HL-60 (cell line): ENCODE measurements at regions not wholly inside any gene's neighbourhood (a gene's known extent, or its start where the extent isn't known, plus 50 kb on each side); places are given as distances from the start of the nearest gene placed in this dataset.

ENCODE experiments used
- DNase-seq, 2 experiments: peaks; one replicate each; pipeline ENCODE4 v3.0.0-alpha.2; 2010 to 2020; ENCODE audit warnings: low read depth in 1 of 2, low spot score in 1 of 2
- H3K27ac ChIP-seq: fragments of 250-450 bp; sonication (Bioruptor Pico); replicated peaks from 2 replicates; pipeline ENCODE4 v1.5.1; 2020; ENCODE audit warnings: mild to moderate bottlenecking, moderate library complexity
- H3K27me3 ChIP-seq: fragments of 250-450 bp; sonication (Bioruptor Pico); 2 replicates; pipeline ENCODE4 v1.5.1; 2021; ENCODE audit warnings: mild to moderate bottlenecking, moderate library complexity; ENCODE audit not compliant: insufficient read depth, poor library complexity, severe bottlenecking
- H3K4me3 ChIP-seq: replicated peaks from 2 replicates; pipeline ENCODE4 v1.5.1; 2011; ENCODE audit warnings: mild to moderate bottlenecking, control low read depth, low read length; ENCODE audit not compliant: insufficient read depth
- GABPA ChIP-seq: IDR thresholded peaks from 2 replicates; pipeline ENCODE4 v1.6.1; 2012; ENCODE audit warnings: low read depth
- POLR2AphosphoS5 ChIP-seq: IDR thresholded peaks from 2 replicates; pipeline ENCODE4 v1.6.1; 2012; ENCODE audit warnings: low read depth
- SPI1 ChIP-seq: IDR thresholded peaks from 2 replicates; pipeline ENCODE4 v1.6.1; 2012; ENCODE audit warnings: low read depth, mild to moderate bottlenecking, borderline replicate concordance
- TF ChIP-seq, protein P1 (sequence below): IDR thresholded peaks from 2 replicates; pipeline ENCODE4 v1.6.1; 2012; ENCODE audit warnings: low read depth; ENCODE audit not compliant: insufficient replicate concordance
- TF ChIP-seq, protein P2 (sequence below): IDR thresholded peaks from one replicate; pipeline ENCODE4 v1.5.1; 2011; ENCODE audit warnings: low read length, control low read depth, inconsistent platforms; ENCODE audit not compliant: insufficient read depth

DNA sequence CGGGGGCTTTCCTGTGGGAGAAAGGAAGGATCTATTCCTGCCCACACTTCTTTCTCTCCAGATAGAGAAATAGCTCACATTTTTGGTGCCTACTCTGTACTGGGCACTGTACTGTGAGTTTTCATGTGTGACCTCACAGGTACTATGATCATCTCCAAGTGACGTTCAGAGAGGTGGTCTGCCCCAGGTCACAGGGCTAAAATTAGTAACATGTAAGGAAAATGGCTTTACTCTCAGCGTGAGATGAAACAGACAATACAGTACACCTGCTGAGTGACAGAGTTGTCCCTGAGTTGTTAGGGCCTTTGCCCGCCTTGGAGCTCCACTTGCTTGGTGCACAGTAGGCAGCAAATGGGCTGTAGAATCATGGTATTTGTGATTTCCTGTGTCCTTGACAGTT is 306.1 kb upstream of the DMRT1 start:
- TF ChIP-seq, protein P1, sequence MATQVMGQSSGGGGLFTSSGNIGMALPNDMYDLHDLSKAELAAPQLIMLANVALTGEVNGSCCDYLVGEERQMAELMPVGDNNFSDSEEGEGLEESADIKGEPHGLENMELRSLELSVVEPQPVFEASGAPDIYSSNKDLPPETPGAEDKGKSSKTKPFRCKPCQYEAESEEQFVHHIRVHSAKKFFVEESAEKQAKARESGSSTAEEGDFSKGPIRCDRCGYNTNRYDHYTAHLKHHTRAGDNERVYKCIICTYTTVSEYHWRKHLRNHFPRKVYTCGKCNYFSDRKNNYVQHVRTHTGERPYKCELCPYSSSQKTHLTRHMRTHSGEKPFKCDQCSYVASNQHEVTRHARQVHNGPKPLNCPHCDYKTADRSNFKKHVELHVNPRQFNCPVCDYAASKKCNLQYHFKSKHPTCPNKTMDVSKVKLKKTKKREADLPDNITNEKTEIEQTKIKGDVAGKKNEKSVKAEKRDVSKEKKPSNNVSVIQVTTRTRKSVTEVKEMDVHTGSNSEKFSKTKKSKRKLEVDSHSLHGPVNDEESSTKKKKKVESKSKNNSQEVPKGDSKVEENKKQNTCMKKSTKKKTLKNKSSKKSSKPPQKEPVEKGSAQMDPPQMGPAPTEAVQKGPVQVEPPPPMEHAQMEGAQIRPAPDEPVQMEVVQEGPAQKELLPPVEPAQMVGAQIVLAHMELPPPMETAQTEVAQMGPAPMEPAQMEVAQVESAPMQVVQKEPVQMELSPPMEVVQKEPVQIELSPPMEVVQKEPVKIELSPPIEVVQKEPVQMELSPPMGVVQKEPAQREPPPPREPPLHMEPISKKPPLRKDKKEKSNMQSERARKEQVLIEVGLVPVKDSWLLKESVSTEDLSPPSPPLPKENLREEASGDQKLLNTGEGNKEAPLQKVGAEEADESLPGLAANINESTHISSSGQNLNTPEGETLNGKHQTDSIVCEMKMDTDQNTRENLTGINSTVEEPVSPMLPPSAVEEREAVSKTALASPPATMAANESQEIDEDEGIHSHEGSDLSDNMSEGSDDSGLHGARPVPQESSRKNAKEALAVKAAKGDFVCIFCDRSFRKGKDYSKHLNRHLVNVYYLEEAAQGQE: no peak
- TF ChIP-seq GABPA: no peak
- TF ChIP-seq POLR2AphosphoS5: no peak
- no peak overlapping the region for H3K4me3 ChIP-seq
- no peak overlapping the region for H3K27ac ChIP-seq
- DNase-seq: no peak
- H3K27me3 ChIP-seq: peaks cover 7% of the 10 kb centered on the region

DNA sequence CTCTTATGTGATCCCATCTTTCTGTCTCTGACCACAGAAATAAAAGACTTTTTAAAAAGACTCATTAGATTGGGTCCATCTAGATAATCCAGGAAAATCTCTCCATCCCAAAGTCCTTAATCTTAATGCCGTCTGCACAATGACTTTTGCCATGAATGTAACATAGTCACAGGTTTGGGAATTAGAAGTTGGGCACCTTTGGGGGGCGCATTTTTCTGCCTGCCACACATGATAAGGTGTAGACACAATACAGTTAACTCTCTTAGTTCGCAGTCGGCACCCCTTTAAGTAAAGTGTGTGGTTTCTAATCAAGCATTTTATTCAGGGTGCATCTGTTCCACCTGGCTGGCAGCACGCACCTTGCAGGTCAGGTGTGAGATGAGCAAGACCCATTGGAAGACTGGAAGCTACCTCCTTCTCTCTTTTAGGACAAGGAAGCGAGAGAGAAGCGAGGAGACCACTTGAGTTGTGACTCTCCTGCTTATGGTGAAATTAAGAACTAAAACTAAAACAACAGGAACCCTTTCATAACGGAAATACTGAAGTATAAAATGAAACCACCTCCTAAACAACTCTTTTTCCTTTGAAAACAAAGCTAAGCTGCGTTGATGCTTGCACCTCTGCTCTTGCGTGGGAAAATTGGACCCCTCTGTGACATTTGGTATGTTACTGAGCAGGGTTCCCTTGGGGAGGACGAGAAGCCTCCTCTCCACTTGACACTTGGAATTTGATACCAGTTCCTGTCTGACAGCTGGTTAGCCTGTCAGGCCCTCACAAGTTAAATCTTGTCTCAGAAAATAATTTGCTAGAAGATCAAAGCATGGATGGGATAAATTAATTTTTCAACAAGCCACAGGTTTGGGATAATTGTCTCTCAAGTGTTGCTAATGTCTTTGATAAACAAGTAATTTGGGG is 304.6 kb upstream of the DMRT1 start:
- no peak for DNase-seq
- TF ChIP-seq, protein P2, sequence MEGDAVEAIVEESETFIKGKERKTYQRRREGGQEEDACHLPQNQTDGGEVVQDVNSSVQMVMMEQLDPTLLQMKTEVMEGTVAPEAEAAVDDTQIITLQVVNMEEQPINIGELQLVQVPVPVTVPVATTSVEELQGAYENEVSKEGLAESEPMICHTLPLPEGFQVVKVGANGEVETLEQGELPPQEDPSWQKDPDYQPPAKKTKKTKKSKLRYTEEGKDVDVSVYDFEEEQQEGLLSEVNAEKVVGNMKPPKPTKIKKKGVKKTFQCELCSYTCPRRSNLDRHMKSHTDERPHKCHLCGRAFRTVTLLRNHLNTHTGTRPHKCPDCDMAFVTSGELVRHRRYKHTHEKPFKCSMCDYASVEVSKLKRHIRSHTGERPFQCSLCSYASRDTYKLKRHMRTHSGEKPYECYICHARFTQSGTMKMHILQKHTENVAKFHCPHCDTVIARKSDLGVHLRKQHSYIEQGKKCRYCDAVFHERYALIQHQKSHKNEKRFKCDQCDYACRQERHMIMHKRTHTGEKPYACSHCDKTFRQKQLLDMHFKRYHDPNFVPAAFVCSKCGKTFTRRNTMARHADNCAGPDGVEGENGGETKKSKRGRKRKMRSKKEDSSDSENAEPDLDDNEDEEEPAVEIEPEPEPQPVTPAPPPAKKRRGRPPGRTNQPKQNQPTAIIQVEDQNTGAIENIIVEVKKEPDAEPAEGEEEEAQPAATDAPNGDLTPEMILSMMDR: no peak
- TF ChIP-seq SPI1 (no peak), POLR2AphosphoS5 (no peak)
- no peak overlapping the region for H3K4me3 ChIP-seq
- no peak overlapping the region for H3K27ac ChIP-seq
- peaks cover 7% of the 10 kb centered on the region for H3K27me3 ChIP-seq

DNA sequence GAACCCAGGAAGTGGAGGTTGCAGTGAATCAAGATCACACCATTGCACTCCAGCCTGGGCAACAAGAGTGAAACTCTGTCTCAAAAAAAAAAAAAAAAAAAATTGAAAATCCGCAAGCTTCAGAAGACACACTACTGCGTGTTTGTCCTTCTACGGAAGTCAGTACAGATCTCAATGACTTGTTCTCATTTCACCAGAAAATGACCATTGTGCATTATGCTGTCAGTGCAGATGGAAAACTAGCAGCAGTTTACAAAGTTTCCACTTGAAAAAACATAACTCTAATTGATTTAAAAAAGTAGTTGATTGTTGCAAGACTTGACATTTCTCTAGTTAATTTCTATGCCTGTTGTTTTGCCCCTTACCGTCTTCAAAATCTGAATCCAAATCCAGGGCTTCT is 298.0 kb upstream of the DMRT1 start:
- H3K4me3 ChIP-seq: no peak overlapping the region
- no peak for TF ChIP-seq POLR2AphosphoS5
- no peak for TF ChIP-seq GABPA
- TF ChIP-seq, protein P2: no peak
- H3K27me3 ChIP-seq: no peaks in the 10 kb centered on the region
- no peak overlapping the region for H3K27ac ChIP-seq
- no peak for DNase-seq

DNA sequence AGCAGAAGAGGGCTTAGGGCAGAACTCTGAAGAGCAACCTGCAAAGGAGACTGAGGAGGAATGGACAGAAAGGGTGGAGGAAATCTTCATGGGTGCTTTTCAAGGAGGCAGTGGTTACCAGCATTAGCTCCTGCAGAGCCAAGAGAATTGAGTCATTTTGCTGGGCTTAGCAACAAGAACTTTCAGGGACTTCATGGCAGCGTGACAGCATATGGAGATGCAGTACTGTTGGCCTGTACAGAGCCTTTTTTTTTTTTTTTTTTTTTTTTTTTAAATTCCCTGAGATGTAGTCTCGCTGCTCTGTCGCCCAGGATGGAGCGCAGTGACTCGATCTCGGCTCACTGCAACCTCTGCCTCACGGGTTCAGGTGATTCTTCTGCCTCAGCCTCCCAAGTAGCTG is 296.0 kb upstream of the DMRT1 start:
- DNase-seq: no peak
- Histone ChIP-seq H3K27ac (no peak overlapping the region), H3K27me3 (peaks cover 2% of the 10 kb centered on the region), H3K4me3 (no peak overlapping the region)
- TF ChIP-seq, protein P2: no peak
- TF ChIP-seq GABPA: no peak
- TF ChIP-seq, protein P1: no peak
- no peak for TF ChIP-seq POLR2AphosphoS5
- no peak for TF ChIP-seq SPI1
